Mucosa of descending colon (tissue), 3 donors: ENCODE measurements at regions not wholly inside any gene's neighbourhood (a gene's known extent, or its start where the extent isn't known, plus 50 kb on each side); places are given as distances from the start of the nearest gene placed in this dataset.
A peak's percentile ranks its signal among the peaks of the same experiment; 100 is the strongest.
"Not testable (repeated sequence)": the region's sequence is repeated elsewhere in the genome, so short reads cannot be mapped to it uniquely, and the experiment has no call there.

Experiments used
- ATAC-seq: fragments of 200-7000 bp; cut with Tn5 transposase; one replicate; pipeline ENCODE4 v1.9.1; 2020; ENCODE audit warnings: mild to moderate bottlenecking, moderate library complexity
- DNase-seq, 3 donors: peaks; one replicate each; pipeline ENCODE4 v3.0.0-alpha.2; 2020
- H3K36me3 ChIP-seq: fragments of 200-600 bp; one replicate; pipeline ENCODE4 v1.8.0; 2021; ENCODE audit warnings: low read depth, mild to moderate bottlenecking
- H3K4me1 ChIP-seq: fragments of 200-600 bp; one replicate; pipeline ENCODE4 v1.8.0; 2021; ENCODE audit warnings: low read depth, mild to moderate bottlenecking
- H3K4me3 ChIP-seq: fragments of 200-600 bp; one replicate; pipeline ENCODE4 v1.8.0; 2021; ENCODE audit warnings: mild to moderate bottlenecking
- H3K9me3 ChIP-seq: fragments of 200-600 bp; one replicate; pipeline ENCODE4 v1.8.0; 2021; ENCODE audit warnings: mild to moderate bottlenecking
- intact Hi-C, 2 donors: fragments of 100-400 bp; cut with DNase I in 1 of 2; cut with micrococcal nuclease in 1 of 2; formaldehyde crosslinking; loops; one replicate each; pipeline versions ENCODE4 v1.11.0 to v1.11.1; 2022; cut with DNase I, micrococcal nuclease
- TF ChIP-seq, protein P1 (sequence below): fragments of 200-600 bp; IDR thresholded peaks from one replicate; pipeline ENCODE4 v1.8.0; 2022; ENCODE audit warnings: antibody characterized with exemption, mild to moderate bottlenecking
- donor health status: DM: no; HTN: no; CAD: no; lungs with moderate emphysema.
- donor health status: DM: no; HTN: no; CAD: no.
- donor health status: DM: no; HTN: yes; CAD: no.

DNA sequence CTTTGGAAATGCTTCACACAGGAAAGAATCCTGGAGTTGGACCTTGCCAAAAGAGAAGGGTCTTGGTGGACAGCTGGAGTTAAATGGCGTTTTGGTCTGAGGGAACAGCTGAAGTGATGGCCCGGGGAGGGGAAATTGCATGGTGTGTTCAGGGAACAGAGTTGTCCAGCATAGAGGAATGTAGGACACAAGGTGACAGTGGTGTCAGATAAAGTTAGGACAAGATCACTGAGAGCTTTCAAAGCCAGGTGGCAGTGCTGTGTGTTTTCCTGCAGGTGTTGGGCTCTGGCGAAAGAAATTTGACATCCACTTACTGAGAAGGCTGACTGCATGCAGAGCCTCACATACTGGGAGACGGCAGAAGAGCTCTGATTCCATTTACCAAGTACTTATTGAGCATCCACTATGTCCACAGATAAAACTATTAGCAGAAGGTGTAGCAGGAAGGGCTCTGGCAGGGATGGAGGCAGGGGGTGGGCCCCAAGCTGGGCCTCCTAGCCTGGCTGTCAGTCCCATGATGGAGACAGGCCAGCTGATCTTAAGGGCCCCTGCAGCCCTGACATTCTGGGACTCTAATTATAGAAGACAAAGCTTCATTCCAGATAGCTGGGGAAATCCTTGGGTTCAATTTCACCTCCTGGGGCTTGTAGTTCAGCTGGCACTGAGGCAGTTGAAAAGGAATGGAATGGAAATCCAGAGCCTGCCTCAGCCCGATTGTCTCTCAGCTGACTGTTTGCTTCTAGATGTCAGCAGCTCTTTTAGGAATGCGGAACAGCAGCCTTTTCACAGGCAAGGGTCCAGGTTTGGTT is 150.2 kb upstream of the MAMLD1 start:
- ATAC-seq = no peak
- TF ChIP-seq, protein P1, sequence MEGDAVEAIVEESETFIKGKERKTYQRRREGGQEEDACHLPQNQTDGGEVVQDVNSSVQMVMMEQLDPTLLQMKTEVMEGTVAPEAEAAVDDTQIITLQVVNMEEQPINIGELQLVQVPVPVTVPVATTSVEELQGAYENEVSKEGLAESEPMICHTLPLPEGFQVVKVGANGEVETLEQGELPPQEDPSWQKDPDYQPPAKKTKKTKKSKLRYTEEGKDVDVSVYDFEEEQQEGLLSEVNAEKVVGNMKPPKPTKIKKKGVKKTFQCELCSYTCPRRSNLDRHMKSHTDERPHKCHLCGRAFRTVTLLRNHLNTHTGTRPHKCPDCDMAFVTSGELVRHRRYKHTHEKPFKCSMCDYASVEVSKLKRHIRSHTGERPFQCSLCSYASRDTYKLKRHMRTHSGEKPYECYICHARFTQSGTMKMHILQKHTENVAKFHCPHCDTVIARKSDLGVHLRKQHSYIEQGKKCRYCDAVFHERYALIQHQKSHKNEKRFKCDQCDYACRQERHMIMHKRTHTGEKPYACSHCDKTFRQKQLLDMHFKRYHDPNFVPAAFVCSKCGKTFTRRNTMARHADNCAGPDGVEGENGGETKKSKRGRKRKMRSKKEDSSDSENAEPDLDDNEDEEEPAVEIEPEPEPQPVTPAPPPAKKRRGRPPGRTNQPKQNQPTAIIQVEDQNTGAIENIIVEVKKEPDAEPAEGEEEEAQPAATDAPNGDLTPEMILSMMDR = no peak
- no peak overlapping the region for H3K4me3 ChIP-seq
- intact Hi-C loops = no loop called here
- no peaks in the 10 kb centered on the region for H3K4me1 ChIP-seq
- no peak for DNase-seq
- H3K9me3 ChIP-seq = no peaks in the 10 kb centered on the region
- no peaks in the 10 kb centered on the region for H3K36me3 ChIP-seq

DNA sequence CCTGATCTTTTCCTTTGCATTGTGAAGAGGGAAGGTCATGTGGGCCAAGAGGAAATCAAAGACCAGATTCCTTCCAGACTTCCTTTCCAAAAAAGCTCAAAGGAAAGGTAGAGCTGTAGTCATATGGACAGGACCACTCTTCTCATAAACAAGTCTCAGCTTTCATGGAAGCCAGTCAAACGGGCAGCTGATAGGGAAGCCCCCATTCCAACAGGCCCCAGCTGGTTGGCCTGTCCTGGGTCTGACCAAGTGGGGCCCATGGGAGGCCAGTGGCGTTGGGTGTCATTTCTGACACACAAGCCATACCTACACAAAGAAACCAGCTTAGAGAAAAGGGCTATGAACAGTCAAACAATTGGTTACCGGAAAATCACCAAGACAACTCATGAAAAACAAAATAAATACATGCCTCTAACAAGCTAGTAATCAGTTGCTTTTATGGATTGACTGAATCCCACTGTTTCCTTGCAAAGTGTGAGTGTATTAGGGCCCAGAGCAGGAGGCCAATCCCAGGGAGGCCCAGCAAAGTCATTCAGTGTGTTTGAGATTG is 149.6 kb upstream of the MAMLD1 start:
- intact Hi-C loops = no loop called here
- H3K4me3 ChIP-seq = no peak overlapping the region
- H3K9me3 ChIP-seq = no peaks in the 10 kb centered on the region
- H3K36me3 ChIP-seq = no peaks in the 10 kb centered on the region
- DNase-seq (no peak), ATAC-seq (no peak)
- H3K4me1 ChIP-seq = no peaks in the 10 kb centered on the region
- TF ChIP-seq, protein P1 = no peak

DNA sequence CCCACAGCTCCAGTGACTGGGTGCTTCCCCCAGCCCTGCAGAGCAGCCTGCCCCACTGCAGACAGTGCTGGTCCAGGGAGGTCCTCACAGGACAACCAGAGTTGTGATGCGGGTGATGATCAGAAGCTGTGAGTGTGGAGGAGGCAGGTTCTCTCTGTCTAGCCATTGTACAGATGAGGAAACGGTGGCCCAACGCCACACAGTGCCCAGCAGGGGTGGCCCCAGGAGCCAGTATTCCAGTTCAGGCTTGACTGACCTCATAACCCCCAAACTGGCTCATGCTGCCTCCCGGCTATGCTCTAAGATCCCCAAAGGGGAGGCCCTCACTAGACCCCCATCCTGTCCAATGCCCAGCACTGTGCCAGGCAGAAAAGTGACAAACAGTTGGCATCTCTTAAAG is 147.1 kb upstream of the MAMLD1 start:
- H3K36me3 ChIP-seq, H3K9me3 ChIP-seq, intact Hi-C loops, H3K4me1 ChIP-seq, H3K4me3 ChIP-seq, DNase-seq: not testable (repeated sequence)
- ATAC-seq = peak; percentile 18

DNA sequence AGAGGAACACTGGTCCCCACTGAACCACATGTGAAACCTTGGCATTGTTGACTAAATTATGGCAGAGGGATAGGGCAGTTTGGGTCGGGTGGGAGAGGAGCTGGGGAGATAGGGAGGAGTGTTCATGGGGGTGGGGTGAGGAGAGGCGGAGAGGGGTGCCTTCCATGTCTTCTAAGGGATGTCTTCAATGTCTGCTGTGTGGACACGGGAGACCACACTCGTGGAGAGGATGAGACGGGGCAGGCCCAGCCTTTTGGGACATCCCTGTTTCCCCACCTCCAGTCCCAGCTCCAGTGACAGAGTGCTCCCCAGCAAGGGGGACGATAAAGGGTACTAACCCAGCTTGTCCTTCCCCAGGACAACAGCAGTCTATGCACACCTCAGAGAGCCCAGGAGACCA is 146.4 kb upstream of the MAMLD1 start:
- intact Hi-C loops = no loop called here
- Histone ChIP-seq H3K4me1 (no peaks in the 10 kb centered on the region), H3K36me3 (no peaks in the 10 kb centered on the region), H3K4me3 (no peak overlapping the region), H3K9me3 (no peaks in the 10 kb centered on the region)
- DNase-seq (no peak), ATAC-seq (no peak)
- TF ChIP-seq, protein P1 = no peak

DNA sequence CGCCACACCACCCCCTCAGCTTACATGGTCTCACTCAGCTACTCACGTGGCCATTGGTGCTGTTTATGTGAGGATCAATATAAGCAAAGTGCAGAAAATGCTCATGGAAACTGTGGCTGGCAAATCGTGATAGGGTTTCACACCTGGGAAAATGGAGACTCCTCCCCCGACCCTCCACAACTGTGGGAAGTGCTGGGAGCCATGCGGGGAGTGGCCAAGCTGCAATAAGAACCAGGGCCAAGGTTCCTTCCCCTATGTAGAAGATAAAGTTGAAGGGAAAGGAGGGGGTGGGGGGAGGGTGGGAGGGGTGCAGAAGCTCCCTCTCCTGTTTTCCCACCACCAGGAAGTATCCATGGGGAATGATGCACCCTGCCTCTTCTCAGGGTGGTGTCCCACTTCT is 145.5 kb upstream of the MAMLD1 start:
- H3K36me3 ChIP-seq = no peaks in the 10 kb centered on the region
- ATAC-seq (no peak), DNase-seq (no peak)
- TF ChIP-seq, protein P1 = no peak
- intact Hi-C loops = no loop called here
- no peaks in the 10 kb centered on the region for H3K4me1 ChIP-seq
- no peak overlapping the region for H3K4me3 ChIP-seq
- H3K9me3 ChIP-seq = no peaks in the 10 kb centered on the region

DNA sequence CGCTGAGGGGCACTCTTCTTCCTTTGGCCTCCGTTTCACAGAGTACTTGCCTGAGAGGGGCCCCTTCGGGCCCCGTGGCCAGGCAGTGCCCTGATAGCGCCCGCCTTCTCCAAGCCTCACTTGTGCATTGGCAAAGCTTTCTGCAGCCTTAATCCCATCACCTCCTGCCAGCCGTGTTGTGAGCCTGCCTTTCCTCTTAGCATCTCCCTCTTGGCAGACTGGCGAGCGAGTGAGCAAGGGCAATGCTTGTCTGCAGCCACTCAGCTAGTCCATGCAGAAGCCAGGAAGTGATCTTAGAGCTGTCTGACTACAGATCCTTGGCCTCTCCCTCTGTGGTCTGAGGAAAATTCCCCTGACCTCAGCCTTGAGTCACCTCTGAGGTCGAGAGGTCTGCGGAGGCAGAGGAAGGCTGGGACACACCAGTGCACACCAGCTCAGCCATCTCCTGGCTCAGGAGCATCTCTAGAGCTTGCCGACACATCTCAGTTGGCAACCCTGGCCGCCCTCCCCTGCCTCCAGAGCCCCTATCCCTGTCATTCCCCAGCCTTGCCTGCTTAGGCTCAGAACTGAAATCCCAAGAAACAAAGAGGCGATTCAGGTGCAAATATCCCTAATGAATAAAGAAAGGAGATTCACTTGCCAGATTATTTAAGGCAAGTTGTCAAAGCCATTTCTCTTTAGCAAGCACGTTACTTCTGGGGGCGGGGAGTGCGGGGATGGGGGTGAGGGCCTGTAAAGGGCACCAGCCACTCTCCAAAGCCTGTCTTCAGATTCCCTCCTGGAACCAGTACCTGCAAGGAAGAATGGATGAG is 143.5 kb upstream of the MAMLD1 start:
- Histone ChIP-seq H3K4me1 (no peaks in the 10 kb centered on the region), H3K4me3 (no peak overlapping the region), H3K9me3 (no peaks in the 10 kb centered on the region), H3K36me3 (no peaks in the 10 kb centered on the region)
- ATAC-seq (no peak), DNase-seq (no peak)
- intact Hi-C loops = no loop called here
- TF ChIP-seq, protein P1 = no peak
